Trophoblast cell (in vitro differentiated cells and primary cell): ENCODE measurements at regions not wholly inside any gene's neighbourhood (a gene's known extent, or its start where the extent isn't known, plus 50 kb on each side); places are given as distances from the start of the nearest gene placed in this dataset.
A peak's percentile ranks its signal among the peaks of the same experiment; 100 is the strongest.

Experiments
- DNase-seq, 2 donors: peaks; one replicate each; pipeline ENCODE4 v3.0.0-alpha.2; 2016
- H2AFZ ChIP-seq: 2 replicates; pipeline ENCODE4 v1.6.1; 2013; ENCODE audit warnings: low read length, moderate library complexity, mild to moderate bottlenecking; ENCODE audit not compliant: insufficient read depth, poor library complexity
- H2AK5ac ChIP-seq: 2 replicates; pipeline ENCODE4 v1.6.1; 2013; ENCODE audit warnings: mild to moderate bottlenecking, low read length
- H2BK120ac ChIP-seq: 2 replicates; pipeline ENCODE4 v1.6.1; 2013; ENCODE audit warnings: low read length, mild to moderate bottlenecking, moderate library complexity; ENCODE audit not compliant: insufficient read depth, poor library complexity
- H2BK12ac ChIP-seq: 2 replicates; pipeline ENCODE4 v1.6.1; 2013; ENCODE audit warnings: mild to moderate bottlenecking, low read length, moderate library complexity
- H2BK5ac ChIP-seq: 2 replicates; pipeline ENCODE4 v1.6.1; 2013; ENCODE audit warnings: low read length, low read depth, moderate library complexity, mild to moderate bottlenecking; ENCODE audit not compliant: poor library complexity
- H3K14ac ChIP-seq: 2 replicates; pipeline ENCODE4 v1.6.1; 2013; ENCODE audit warnings: mild to moderate bottlenecking, low read length
- H3K18ac ChIP-seq: 2 replicates; pipeline ENCODE4 v1.6.1; 2013; ENCODE audit warnings: mild to moderate bottlenecking, low read length
- H3K23ac ChIP-seq: 2 replicates; pipeline ENCODE4 v1.6.1; 2013; ENCODE audit warnings: low read length
- H3K27ac ChIP-seq: 2 replicates; pipeline ENCODE4 v1.5.1; 2013; ENCODE audit warnings: low read depth, mild to moderate bottlenecking, inconsistent platforms, low read length, moderate library complexity
- H3K27me3 ChIP-seq: 2 replicates; pipeline ENCODE4 v1.6.1; 2013; ENCODE audit warnings: inconsistent platforms, mild to moderate bottlenecking, low read length, moderate library complexity; ENCODE audit not compliant: insufficient read depth
- H3K36me3 ChIP-seq, 2 experiments: 1 replicate in 1 of 2; 2 replicates in 1 of 2; pipeline ENCODE4 v1.6.1; 2013; ENCODE audit warnings: low read length in 2 of 2, mild to moderate bottlenecking in 2 of 2, moderate library complexity in 1 of 2; ENCODE audit not compliant: insufficient read depth in 2 of 2, control insufficient read depth in 1 of 2
- H3K4ac ChIP-seq: 2 replicates; pipeline ENCODE4 v1.6.1; 2013; ENCODE audit warnings: low read depth, mild to moderate bottlenecking, low read length, moderate library complexity
- H3K4me1 ChIP-seq, 2 experiments: 1 replicate in 1 of 2; 2 replicates in 1 of 2; pipeline ENCODE4 v1.6.1; 2013; ENCODE audit warnings: low read length in 2 of 2, mild to moderate bottlenecking in 2 of 2, moderate library complexity in 1 of 2; ENCODE audit not compliant: insufficient read depth in 2 of 2, control insufficient read depth in 1 of 2
- H3K4me2 ChIP-seq: 2 replicates; pipeline ENCODE4 v1.6.1; 2013; ENCODE audit warnings: inconsistent platforms, mild to moderate bottlenecking, low read length, moderate library complexity
- H3K4me3 ChIP-seq: 2 replicates; pipeline ENCODE4 v1.5.1; 2013; ENCODE audit warnings: mild to moderate bottlenecking, low read depth, low read length, inconsistent platforms
- H3K79me1 ChIP-seq: one replicate; pipeline ENCODE4 v1.6.1; 2013; ENCODE audit warnings: low read length
- H3K79me2 ChIP-seq: 2 replicates; pipeline ENCODE4 v1.6.1; 2013; ENCODE audit warnings: low read length, mild to moderate bottlenecking; ENCODE audit not compliant: control insufficient read depth, insufficient read depth, poor library complexity
- H3K9ac ChIP-seq: 2 replicates; pipeline ENCODE4 v1.6.1; 2013; ENCODE audit warnings: mild to moderate bottlenecking, low read length
- H3K9me3 ChIP-seq: 2 replicates; pipeline ENCODE4 v1.6.1; 2013; ENCODE audit warnings: low read depth, mild to moderate bottlenecking, control low read depth, inconsistent platforms, low read length; ENCODE audit not compliant: insufficient read depth
- H4K12ac ChIP-seq: 2 replicates; pipeline ENCODE4 v1.6.1; 2013; ENCODE audit warnings: low read depth, mild to moderate bottlenecking, low read length, moderate library complexity
- H4K8ac ChIP-seq: 2 replicates; pipeline ENCODE4 v1.6.1; 2013; ENCODE audit warnings: low read depth, mild to moderate bottlenecking, low read length, moderate library complexity
- H4K91ac ChIP-seq: one replicate; pipeline ENCODE4 v1.6.1; 2013; ENCODE audit warnings: low read depth, mild to moderate bottlenecking, low read length, moderate library complexity
- WGBS: extraction: QIAGEN DNeasy Blood & Tissue Kit; methylation state at CpG from one replicate; pipeline ENCODE4 v1.1.7; 2013; ENCODE audit warnings: missing lambda C conversion rate; ENCODE audit not compliant: insufficient read length, insufficient coverage; ENCODE audit errors: extremely low coverage; 5-methylcytosine and 5-hydroxymethylcytosine counted together

GRCh38 chr6:168190646-168191443 is 111.8 kb upstream of the FRMD1 start:
- H3K23ac ChIP-seq = no peak overlapping the region
- H2BK5ac ChIP-seq = no peak overlapping the region
- no peak overlapping the region for H3K18ac ChIP-seq
- no peak overlapping the region for H2AFZ ChIP-seq
- no peak for DNase-seq
- H3K4me3 ChIP-seq = no peak overlapping the region
- H4K8ac ChIP-seq = no peak overlapping the region
- no peak overlapping the region for H3K27ac ChIP-seq
- no peaks in the 10 kb centered on the region for H3K36me3 ChIP-seq
- no CpG with 5 or more reads among the region's 22 CpGs for WGBS
- no peaks in the 10 kb centered on the region for H3K4me1 ChIP-seq
- no peak overlapping the region for H3K4ac ChIP-seq
- peaks cover 5% of the 10 kb centered on the region for H3K9me3 ChIP-seq
- H2BK120ac ChIP-seq = no peak overlapping the region
- no peaks in the 10 kb centered on the region for H3K79me1 ChIP-seq
- no peak overlapping the region for H2BK12ac ChIP-seq
- no peaks in the 10 kb centered on the region for H3K79me2 ChIP-seq
- H2AK5ac ChIP-seq = no peak overlapping the region
- no peak overlapping the region for H3K4me2 ChIP-seq
- no peak overlapping the region for H4K12ac ChIP-seq
- H3K14ac ChIP-seq = no peak overlapping the region
- no peak overlapping the region for H4K91ac ChIP-seq
- no peak overlapping the region for H3K9ac ChIP-seq
- no peaks in the 10 kb centered on the region for H3K27me3 ChIP-seq

GRCh38 chr6:168190014-168190405 is 111.0 kb upstream of the FRMD1 start:
- Histone ChIP-seq H3K9ac (no peak overlapping the region), H2BK5ac (no peak overlapping the region), H4K91ac (no peak overlapping the region), H3K4me3 (no peak overlapping the region), H3K79me1 (no peaks in the 10 kb centered on the region), H3K4ac (no peak overlapping the region), H3K14ac (no peak overlapping the region), H2AK5ac (no peak overlapping the region), H3K79me2 (no peaks in the 10 kb centered on the region), H3K4me2 (no peak overlapping the region), H3K27ac (no peak overlapping the region), H3K23ac (no peak overlapping the region), H4K12ac (no peak overlapping the region), H3K9me3 (peaks cover 5% of the 10 kb centered on the region), H3K36me3 (no peaks in the 10 kb centered on the region), H2AFZ (no peak overlapping the region), H2BK12ac (no peak overlapping the region), H3K18ac (no peak overlapping the region), H4K8ac (no peak overlapping the region), H3K4me1 (no peaks in the 10 kb centered on the region), H2BK120ac (no peak overlapping the region), H3K27me3 (no peaks in the 10 kb centered on the region)
- DNase-seq = no peak
- no CpG with 5 or more reads among the region's 21 CpGs for WGBS

GRCh38 chr6:168189200-168190013 is 110.4 kb upstream of the FRMD1 start:
- no CpG with 5 or more reads among the region's 10 CpGs for WGBS
- DNase-seq = no peak
- H2BK5ac ChIP-seq = no peak overlapping the region
- no peaks in the 10 kb centered on the region for H3K79me1 ChIP-seq
- no peak overlapping the region for H3K4me2 ChIP-seq
- no peak overlapping the region for H2AFZ ChIP-seq
- H4K12ac ChIP-seq = no peak overlapping the region
- no peaks in the 10 kb centered on the region for H3K79me2 ChIP-seq
- no peak overlapping the region for H3K14ac ChIP-seq
- H2BK12ac ChIP-seq = no peak overlapping the region
- H4K91ac ChIP-seq = no peak overlapping the region
- no peaks in the 10 kb centered on the region for H3K4me1 ChIP-seq
- H3K23ac ChIP-seq = no peak overlapping the region
- no peaks in the 10 kb centered on the region for H3K36me3 ChIP-seq
- no peaks in the 10 kb centered on the region for H3K27me3 ChIP-seq
- H3K9me3 ChIP-seq = peaks cover 5% of the 10 kb centered on the region
- no peak overlapping the region for H3K9ac ChIP-seq
- H2BK120ac ChIP-seq = no peak overlapping the region
- no peak overlapping the region for H3K4ac ChIP-seq
- H4K8ac ChIP-seq = no peak overlapping the region
- H3K27ac ChIP-seq = no peak overlapping the region
- no peak overlapping the region for H3K18ac ChIP-seq
- H2AK5ac ChIP-seq = no peak overlapping the region
- no peak overlapping the region for H3K4me3 ChIP-seq

- no peak for DNase-seq
- Histone ChIP-seq H3K4me2 (no peak overlapping the region), H3K36me3 (no peaks in the 10 kb centered on the region), H3K27me3 (no peaks in the 10 kb centered on the region), H3K4ac (no peak overlapping the region), H4K12ac (no peak overlapping the region), H3K4me1 (no peaks in the 10 kb centered on the region), H3K27ac (no peak overlapping the region), H2BK120ac (no peak overlapping the region), H2AK5ac (no peak overlapping the region), H2BK12ac (no peak overlapping the region), H3K79me2 (no peaks in the 10 kb centered on the region), H3K9me3 (peaks cover 5% of the 10 kb centered on the region), H4K91ac (no peak overlapping the region), H3K79me1 (no peaks in the 10 kb centered on the region), H3K4me3 (peak overlapping the region; percentile 13), H3K14ac (no peak overlapping the region), H2AFZ (no peak overlapping the region), H3K23ac (no peak overlapping the region), H2BK5ac (no peak overlapping the region), H3K9ac (no peak overlapping the region), H4K8ac (no peak overlapping the region), H3K18ac (no peak overlapping the region)
- no CpG with 5 or more reads among the region's 17 CpGs for WGBS
Observed at GRCh38 chr6:168188369-168189199, 109.6 kb upstream of the FRMD1 start.
